Retinal pigment epithelial cell (primary cell): ENCODE measurements at regions not wholly inside any gene's neighbourhood (a gene's known extent, or its start where the extent isn't known, plus 50 kb on each side); places are given as distances from the start of the nearest gene placed in this dataset.

ENCODE experiments used
- DNase-seq: peaks from one replicate; pipeline ENCODE4 v3.0.0-alpha.2; 2010; ENCODE audit warnings: low read depth
- H3K4me3 ChIP-seq: 2 replicates; pipeline ENCODE4 v1.5.1; 2011; ENCODE audit warnings: mild to moderate bottlenecking, low read length, control low read depth, moderate library complexity
- TF ChIP-seq, protein P1 (sequence below): conservative IDR thresholded peaks from 2 replicates; pipeline ENCODE4 v1.5.1; 2011; ENCODE audit warnings: low read depth, low read length, control low read depth, inconsistent platforms

DNA sequence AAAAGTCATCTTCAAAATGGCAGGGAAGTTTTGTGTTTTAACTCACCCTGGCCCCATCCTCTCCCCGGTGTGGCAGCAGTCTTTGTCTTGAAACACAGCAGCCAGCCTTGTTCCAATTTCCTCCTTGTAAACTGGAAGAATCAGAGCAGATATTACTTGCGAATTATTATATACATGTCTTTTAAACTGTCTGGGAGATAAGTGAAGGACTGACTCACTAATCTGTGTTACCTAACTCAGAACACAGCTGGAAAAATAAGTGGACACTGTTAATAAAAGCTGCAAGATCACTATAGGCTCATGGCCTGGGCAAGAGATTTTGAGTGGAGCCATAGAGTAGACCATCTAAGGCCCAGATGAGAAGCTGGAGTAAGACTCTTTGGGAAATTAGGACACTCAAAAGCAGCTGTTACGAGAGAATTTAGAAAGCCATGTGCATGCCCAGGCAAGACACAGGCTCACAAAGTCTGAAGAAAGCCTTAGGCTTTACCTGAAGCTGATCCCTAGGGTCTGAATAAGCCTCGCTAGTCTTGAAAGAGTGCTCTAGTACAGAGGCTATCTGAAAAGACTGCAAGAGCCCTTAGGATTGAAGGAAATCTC is 233.0 kb upstream of the RAB4A start:
- H3K4me3 ChIP-seq: no peak overlapping the region
- DNase-seq: no peak
- TF ChIP-seq, protein P1, sequence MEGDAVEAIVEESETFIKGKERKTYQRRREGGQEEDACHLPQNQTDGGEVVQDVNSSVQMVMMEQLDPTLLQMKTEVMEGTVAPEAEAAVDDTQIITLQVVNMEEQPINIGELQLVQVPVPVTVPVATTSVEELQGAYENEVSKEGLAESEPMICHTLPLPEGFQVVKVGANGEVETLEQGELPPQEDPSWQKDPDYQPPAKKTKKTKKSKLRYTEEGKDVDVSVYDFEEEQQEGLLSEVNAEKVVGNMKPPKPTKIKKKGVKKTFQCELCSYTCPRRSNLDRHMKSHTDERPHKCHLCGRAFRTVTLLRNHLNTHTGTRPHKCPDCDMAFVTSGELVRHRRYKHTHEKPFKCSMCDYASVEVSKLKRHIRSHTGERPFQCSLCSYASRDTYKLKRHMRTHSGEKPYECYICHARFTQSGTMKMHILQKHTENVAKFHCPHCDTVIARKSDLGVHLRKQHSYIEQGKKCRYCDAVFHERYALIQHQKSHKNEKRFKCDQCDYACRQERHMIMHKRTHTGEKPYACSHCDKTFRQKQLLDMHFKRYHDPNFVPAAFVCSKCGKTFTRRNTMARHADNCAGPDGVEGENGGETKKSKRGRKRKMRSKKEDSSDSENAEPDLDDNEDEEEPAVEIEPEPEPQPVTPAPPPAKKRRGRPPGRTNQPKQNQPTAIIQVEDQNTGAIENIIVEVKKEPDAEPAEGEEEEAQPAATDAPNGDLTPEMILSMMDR: no peak

- TF ChIP-seq, protein P1: no peak
Observed at GRCh38 chr1:229040630-229041358, 230.1 kb upstream of the RAB4A start.

DNA sequence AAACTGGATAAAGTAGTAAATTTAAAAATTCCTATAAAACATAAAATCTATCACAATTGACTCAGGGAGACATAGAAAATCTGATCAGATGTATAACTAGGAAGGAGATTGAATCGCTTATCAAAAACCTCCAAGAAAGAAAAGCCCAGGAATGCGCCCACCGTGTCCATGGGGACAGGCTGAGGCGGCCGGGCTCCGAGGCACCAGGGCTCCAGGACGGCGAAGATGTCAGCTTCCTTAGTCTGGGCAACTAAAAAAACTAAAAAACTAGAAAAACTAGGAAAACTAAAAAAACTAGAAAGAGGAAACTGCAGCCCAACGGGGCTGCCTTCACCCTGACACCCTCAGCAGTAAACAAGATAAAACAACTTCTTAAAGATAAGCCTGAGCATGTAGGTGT is 229.0 kb upstream of the RAB4A start:
- TF ChIP-seq, protein P1: no peak
- H3K4me3 ChIP-seq: no peak overlapping the region
- DNase-seq: no peak

More at GRCh38 chr1:229040630-229041358, 230.1 kb upstream of the RAB4A start:
- no peak overlapping the region for H3K4me3 ChIP-seq
- no peak for DNase-seq

DNA sequence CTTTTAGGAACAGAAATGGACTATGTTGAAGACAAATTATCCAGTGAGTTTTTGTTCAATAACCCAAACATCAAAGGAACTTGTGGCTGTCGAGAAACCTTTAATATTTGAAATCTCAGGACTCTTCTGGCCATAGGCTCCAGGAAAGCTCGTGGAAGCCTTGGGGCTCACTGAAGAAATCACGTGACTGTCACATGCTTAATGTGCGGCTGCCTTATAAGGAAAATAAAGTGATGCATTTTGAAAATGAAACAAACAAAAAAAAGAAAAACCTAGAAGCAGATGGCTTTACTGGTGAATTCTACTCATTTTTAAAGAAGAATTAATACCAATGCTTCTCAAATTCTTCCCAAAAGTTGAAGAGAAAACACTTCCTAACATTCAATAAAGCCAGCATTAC is 228.4 kb upstream of the RAB4A start:
- no peak overlapping the region for H3K4me3 ChIP-seq
- TF ChIP-seq, protein P1: no peak
- DNase-seq: no peak

DNA sequence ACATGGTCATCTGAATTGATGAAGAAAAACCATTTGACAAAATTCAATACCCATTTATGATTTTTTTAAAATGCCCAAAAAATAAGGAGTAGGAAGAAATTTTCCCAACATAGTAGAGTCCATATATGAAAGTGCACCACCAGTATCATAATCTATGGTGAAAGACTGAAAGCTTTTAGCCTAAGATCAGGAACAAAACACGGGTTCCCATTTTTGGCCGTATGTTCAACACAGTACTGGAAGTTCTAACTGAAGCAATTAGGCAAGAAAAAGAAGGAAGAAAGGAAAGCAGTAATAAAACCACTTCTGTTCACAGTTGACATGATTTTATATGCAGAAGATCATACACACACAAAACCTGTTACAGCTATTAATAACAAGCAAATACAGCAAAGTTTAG is 227.8 kb upstream of the RAB4A start:
- no peak for DNase-seq
- no peak overlapping the region for H3K4me3 ChIP-seq
- TF ChIP-seq, protein P1: no peak

- no peak for DNase-seq
- TF ChIP-seq, protein P1: no peak
- H3K4me3 ChIP-seq: no peak overlapping the region
Observed at GRCh38 chr1:229046251-229046853, 224.6 kb upstream of the RAB4A start.
